ENCODE measurements at regions not wholly inside any gene's neighbourhood (a gene's known extent, or its start where the extent isn't known, plus 50 kb on each side); places are given as distances from the start of the nearest gene placed in this dataset.

GRCh38 chr11:134908583-134908982 is 496.5 kb upstream of the B3GAT1 start:
- Mint-ChIP-seq H3K27ac (no peak overlapping the region), H3K36me3 (no peaks in the 10 kb centered on the region), H3K27me3 (ENCODE audit: insufficient read depth, low read depth) (peaks cover 14% of the 10 kb centered on the region), H3K4me1 (peaks cover 5% of the 10 kb centered on the region), H3K4me3 (no peak overlapping the region), H3K9me3 (no peaks in the 10 kb centered on the region)
- no peak for TF ChIP-seq EZH2phosphoT487 (IDR thresholded peaks at IDR 0.05)
- DNase-seq (ENCODE audit: low spot score) = no peak
- Histone ChIP-seq H3K9ac (no peak overlapping the region), H3K79me2 (ENCODE audit: low read depth) (no peaks in the 10 kb centered on the region), H3K4me3 (no peak overlapping the region), H3K4me2 (no peak overlapping the region), H2AFZ (replicated peaks) (no peak overlapping the region), H3K27ac (no peak overlapping the region), H3K27me3 (no peaks in the 10 kb centered on the region), H3K4me1 (no peaks in the 10 kb centered on the region), H3F3A (ENCODE audit: low read depth) (no peaks in the 10 kb centered on the region), H4K20me1 (ENCODE audit: low read depth) (no peaks in the 10 kb centered on the region), H3K36me3 (no peaks in the 10 kb centered on the region), H3K9me3 (ENCODE audit: low read depth) (no peaks in the 10 kb centered on the region)

GRCh38 chr11:134907636-134908035 is 495.6 kb upstream of the B3GAT1 start:
- no peaks in the 10 kb centered on the region for H3K36me3 ChIP-seq
- no peaks in the 10 kb centered on the region for H3K9me3 Mint-ChIP-seq
- H3K9me3 ChIP-seq (ENCODE audit: low read depth) = no peaks in the 10 kb centered on the region
- peaks cover 14% of the 10 kb centered on the region for H3K27me3 Mint-ChIP-seq (ENCODE audit: insufficient read depth, low read depth)
- TF ChIP-seq EZH2phosphoT487 (IDR thresholded peaks at IDR 0.05) (no peak), EZH2 (IDR thresholded peaks at IDR 0.05) (no peak), CTCF (IDR thresholded peaks at IDR 0.05) (no peak)
- no peak overlapping the region for H3K4me2 ChIP-seq
- H4K20me1 ChIP-seq (ENCODE audit: low read depth) = no peaks in the 10 kb centered on the region
- no peaks in the 10 kb centered on the region for H3K79me2 ChIP-seq (ENCODE audit: low read depth)
- peaks cover under 1% of the 10 kb centered on the region for H3K4me1 Mint-ChIP-seq
- H2AFZ ChIP-seq (replicated peaks) = no peak overlapping the region
- no peaks in the 10 kb centered on the region for H3K36me3 Mint-ChIP-seq
- H3K4me3 Mint-ChIP-seq = no peak overlapping the region
- DNase-seq (ENCODE audit: low spot score) = no peak
- H3K4me1 ChIP-seq = no peaks in the 10 kb centered on the region
- H3K9ac ChIP-seq = no peak overlapping the region
- no peak overlapping the region for H3K27ac ChIP-seq
- no peak overlapping the region for H3K4me3 ChIP-seq
- no peak overlapping the region for H3K27ac Mint-ChIP-seq
- H3K27me3 ChIP-seq = no peaks in the 10 kb centered on the region
- H3F3A ChIP-seq (ENCODE audit: low read depth) = no peaks in the 10 kb centered on the region

- Histone ChIP-seq H3K27me3 (no peaks in the 10 kb centered on the region), H4K20me1 (ENCODE audit: low read depth) (no peaks in the 10 kb centered on the region), H3F3A (ENCODE audit: low read depth) (peaks cover 4% of the 10 kb centered on the region), H3K4me3 (no peak overlapping the region), H3K36me3 (no peaks in the 10 kb centered on the region), H3K4me1 (peaks cover 4% of the 10 kb centered on the region), H2AFZ (replicated peaks) (no peak overlapping the region), H3K9ac (no peak overlapping the region), H3K79me2 (ENCODE audit: low read depth) (no peaks in the 10 kb centered on the region), H3K4me2 (no peak overlapping the region), H3K27ac (no peak overlapping the region), H3K9me3 (ENCODE audit: low read depth) (no peaks in the 10 kb centered on the region)
- no peak for TF ChIP-seq EZH2 (IDR thresholded peaks at IDR 0.05)
- no peak for TF ChIP-seq CTCF (IDR thresholded peaks at IDR 0.05)
- TF ChIP-seq EZH2phosphoT487 (IDR thresholded peaks at IDR 0.05) = no peak
- H3K4me3 Mint-ChIP-seq = no peak overlapping the region
- H3K36me3 Mint-ChIP-seq = no peaks in the 10 kb centered on the region
- peaks cover 10% of the 10 kb centered on the region for H3K4me1 Mint-ChIP-seq
- H3K27ac Mint-ChIP-seq = no peak overlapping the region
- no peak for DNase-seq (ENCODE audit: low spot score)
- H3K27me3 Mint-ChIP-seq (ENCODE audit: insufficient read depth, low read depth) = peaks cover 14% of the 10 kb centered on the region
- no peaks in the 10 kb centered on the region for H3K9me3 Mint-ChIP-seq
Measured at GRCh38 chr11:134906356-134906955, 494.4 kb upstream of the B3GAT1 start.

GRCh38 chr11:134905928-134906327 is 493.9 kb upstream of the B3GAT1 start:
- Histone ChIP-seq H3K79me2 (ENCODE audit: low read depth) (no peaks in the 10 kb centered on the region), H2AFZ (replicated peaks) (no peak overlapping the region), H3K4me3 (no peak overlapping the region), H3K27ac (no peak overlapping the region), H3K9ac (no peak overlapping the region), H3K36me3 (no peaks in the 10 kb centered on the region), H3K9me3 (ENCODE audit: low read depth) (no peaks in the 10 kb centered on the region), H3K4me1 (peaks cover 5% of the 10 kb centered on the region), H3K4me2 (no peak overlapping the region), H3K27me3 (no peaks in the 10 kb centered on the region), H3F3A (ENCODE audit: low read depth) (peaks cover 4% of the 10 kb centered on the region), H4K20me1 (ENCODE audit: low read depth) (no peaks in the 10 kb centered on the region)
- no peak overlapping the region for H3K4me3 Mint-ChIP-seq
- H3K27me3 Mint-ChIP-seq (ENCODE audit: insufficient read depth, low read depth) = peaks cover 14% of the 10 kb centered on the region
- TF ChIP-seq CTCF (IDR thresholded peaks at IDR 0.05) = no peak
- TF ChIP-seq EZH2 (IDR thresholded peaks at IDR 0.05) = no peak
- TF ChIP-seq EZH2phosphoT487 (IDR thresholded peaks at IDR 0.05) = no peak
- no peak overlapping the region for H3K27ac Mint-ChIP-seq
- H3K9me3 Mint-ChIP-seq = no peaks in the 10 kb centered on the region
- no peaks in the 10 kb centered on the region for H3K36me3 Mint-ChIP-seq
- peaks cover 11% of the 10 kb centered on the region for H3K4me1 Mint-ChIP-seq
- DNase-seq (ENCODE audit: low spot score) = no peak
